ENCODE measurements at regions not wholly inside any gene's neighbourhood (a gene's known extent, or its start where the extent isn't known, plus 50 kb on each side); places are given as distances from the start of the nearest gene placed in this dataset.
"Not testable (repeated sequence)": the region's sequence is repeated elsewhere in the genome, so short reads cannot be mapped to it uniquely, and the experiment has no call there.

GRCh38 chr22:11561744-11562143 lies 3966.2 kb upstream of the OR11H1 start:
- not testable (repeated sequence) for ATAC-seq; DNase-seq (ENCODE audit: low spot score)

GRCh38 chr22:11568837-11569563 lies 3959.0 kb upstream of the OR11H1 start:
- DNase-seq (ENCODE audit: low spot score); ATAC-seq; intact Hi-C loops (cut with DNase I): not testable (repeated sequence)

More at GRCh38 chr22:11561744-11562143, 3966.2 kb upstream of the OR11H1 start:
- intact Hi-C loops (cut with DNase I), result not testable (repeated sequence)

- DNase-seq (ENCODE audit: low spot score); ATAC-seq; intact Hi-C loops (cut with DNase I): not testable (repeated sequence)
These were observed 3958.4 kb upstream of the OR11H1 start for GRCh38 chr22:11569564-11569940.

GRCh38 chr22:11573154-11573553 lies 3954.8 kb upstream of the OR11H1 start:
- intact Hi-C loops (cut with DNase I); DNase-seq (ENCODE audit: low spot score); ATAC-seq: not testable (repeated sequence)

- intact Hi-C loops (cut with DNase I); DNase-seq (ENCODE audit: low spot score): not testable (repeated sequence)
- ATAC-seq, result peak; percentile 48
These were observed 3953.8 kb upstream of the OR11H1 start for GRCh38 chr22:11574231-11574630.

- intact Hi-C loops (cut with DNase I); DNase-seq (ENCODE audit: low spot score); ATAC-seq: not testable (repeated sequence)
These were observed 3953.3 kb upstream of the OR11H1 start for GRCh38 chr22:11574659-11575058.

- ATAC-seq; intact Hi-C loops (cut with DNase I): not testable (repeated sequence)
These were observed 3951.3 kb upstream of the OR11H1 start for GRCh38 chr22:11576740-11577139.

GRCh38 chr22:11578115-11578514 lies 3949.9 kb upstream of the OR11H1 start:
- ATAC-seq; DNase-seq (ENCODE audit: low spot score); intact Hi-C loops (cut with DNase I): not testable (repeated sequence)

More at GRCh38 chr22:11576740-11577139, 3951.3 kb upstream of the OR11H1 start:
- not testable (repeated sequence) for DNase-seq (ENCODE audit: low spot score)

- ATAC-seq; intact Hi-C loops (cut with DNase I); DNase-seq (ENCODE audit: low spot score): not testable (repeated sequence)
These were observed 3949.4 kb upstream of the OR11H1 start for GRCh38 chr22:11578551-11578950.

GRCh38 chr22:11582048-11582447 lies 3945.9 kb upstream of the OR11H1 start:
- DNase-seq (ENCODE audit: low spot score); ATAC-seq; intact Hi-C loops (cut with DNase I): not testable (repeated sequence)

- DNase-seq (ENCODE audit: low spot score); ATAC-seq; intact Hi-C loops (cut with DNase I): not testable (repeated sequence)
These were observed 3943.8 kb upstream of the OR11H1 start for GRCh38 chr22:11584231-11584630.

GRCh38 chr22:11594552-11594951 lies 3933.4 kb upstream of the OR11H1 start:
- DNase-seq (ENCODE audit: low spot score); ATAC-seq; intact Hi-C loops (cut with DNase I): not testable (repeated sequence)

- DNase-seq (ENCODE audit: low spot score); intact Hi-C loops (cut with DNase I); ATAC-seq: not testable (repeated sequence)
These were observed 3930.2 kb upstream of the OR11H1 start for GRCh38 chr22:11597666-11598358.

GRCh38 chr22:11598492-11599440 lies 3929.2 kb upstream of the OR11H1 start:
- DNase-seq (ENCODE audit: low spot score) (no peak), ATAC-seq (no peak)
- intact Hi-C loops (cut with DNase I), result no loop called here

- intact Hi-C loops (cut with DNase I), result not testable (repeated sequence)
These were observed 3928.5 kb upstream of the OR11H1 start for GRCh38 chr22:11599456-11599855.

GRCh38 chr22:11600161-11600560 lies 3927.8 kb upstream of the OR11H1 start:
- intact Hi-C loops (cut with DNase I); ATAC-seq; DNase-seq (ENCODE audit: low spot score): not testable (repeated sequence)

More at GRCh38 chr22:11599456-11599855, 3928.5 kb upstream of the OR11H1 start:
- not testable (repeated sequence) for DNase-seq (ENCODE audit: low spot score); ATAC-seq

- ATAC-seq; DNase-seq (ENCODE audit: low spot score); intact Hi-C loops (cut with DNase I): not testable (repeated sequence)
These were observed 3926.8 kb upstream of the OR11H1 start for GRCh38 chr22:11600896-11601890.
